Activated CD4-positive, alpha-beta T cell treated with anti-CD3 and anti-CD28 coated beads, Interleukin-2, Interleukin-6, amounts not matched to agents 100 ng/mL and 50 ng/mL, durations not matched to agents 16 hours and 8 hours (primary cell): ENCODE measurements at regions not wholly inside any gene's neighbourhood (a gene's known extent, or its start where the extent isn't known, plus 50 kb on each side); places are given as distances from the start of the nearest gene placed in this dataset.
"Not testable (repeated sequence)": the region's sequence is repeated elsewhere in the genome, so short reads cannot be mapped to it uniquely, and the experiment has no call there.

Experiments used
- DNase-seq: peaks from one replicate; pipeline ENCODE4 v3.0.0-alpha.2; 2020

DNA sequence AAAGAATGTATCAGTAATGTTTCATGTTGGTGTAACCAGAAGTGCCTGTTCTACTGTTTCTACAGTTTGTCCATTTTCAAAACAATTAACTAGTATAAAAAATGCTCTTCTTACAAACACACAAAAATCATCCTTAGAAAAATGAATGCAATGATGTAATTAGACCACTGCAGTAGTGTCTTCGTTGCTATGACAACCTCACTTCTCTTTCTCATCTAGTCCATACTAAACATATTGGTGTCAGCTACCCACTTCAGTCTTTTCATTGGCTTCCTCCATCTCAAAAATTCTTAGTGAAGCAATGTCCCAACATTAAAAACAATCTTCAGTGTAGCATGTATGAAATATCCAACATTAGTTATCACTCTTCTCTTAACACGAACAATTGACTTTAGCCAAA lies 1265.8 kb downstream of the REEP3 start:
- no peak for DNase-seq

DNA sequence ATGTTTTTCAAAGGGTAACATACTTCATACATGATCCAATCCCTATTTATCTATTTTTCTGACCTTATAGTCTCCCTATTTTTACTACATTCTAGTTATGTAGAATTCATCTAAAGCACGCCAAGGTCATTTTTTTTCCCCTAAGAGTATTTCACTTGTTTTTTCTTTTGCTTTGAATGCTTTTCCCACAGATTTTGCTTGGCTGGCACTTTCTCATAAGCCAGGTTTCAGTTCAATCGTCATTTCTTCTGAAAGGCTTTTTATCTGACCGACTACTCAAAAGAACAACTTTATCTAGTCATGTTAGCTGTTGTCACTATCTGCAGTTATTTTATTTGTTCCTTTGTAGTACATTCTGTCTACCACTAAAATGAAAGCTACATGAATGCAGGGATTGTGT lies 1274.6 kb downstream of the REEP3 start:
- DNase-seq: no peak

DNA sequence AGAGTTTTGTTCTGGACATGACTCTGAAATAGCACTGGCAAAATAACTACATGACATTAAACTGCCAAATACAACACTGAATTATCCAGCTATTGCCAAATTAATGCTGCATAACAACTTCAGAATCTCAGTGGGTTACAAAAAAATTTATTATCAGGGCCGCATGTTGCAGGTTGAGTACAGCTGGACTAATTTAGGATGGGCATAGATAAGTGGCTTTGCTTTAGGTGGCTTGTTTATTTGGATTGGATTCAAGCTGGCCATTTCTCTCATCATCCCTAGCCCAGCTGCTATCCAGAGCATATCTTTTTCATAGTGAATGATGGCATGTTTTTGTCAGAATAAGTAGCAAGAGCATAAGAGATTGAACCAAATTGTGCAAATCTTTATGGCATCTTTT lies 1277.1 kb downstream of the REEP3 start:
- DNase-seq: no peak

DNA sequence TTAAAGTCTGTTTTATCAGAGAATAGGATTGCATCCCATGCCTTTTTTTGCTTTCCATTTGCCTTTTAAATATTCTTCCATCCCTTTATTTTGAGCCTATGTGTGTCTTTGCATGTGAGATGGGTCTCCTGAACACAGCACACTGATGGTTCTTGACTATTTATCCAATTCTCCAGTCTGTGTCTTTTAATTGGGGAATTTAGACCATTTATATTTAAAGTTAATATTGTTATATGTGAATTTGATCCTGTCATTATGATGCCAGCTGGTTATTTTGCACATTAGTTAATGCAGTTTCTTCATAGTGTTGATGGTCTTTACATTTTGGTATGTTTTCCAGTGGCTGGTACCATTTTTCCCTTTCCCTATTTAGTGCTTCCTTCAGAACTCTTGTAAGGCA lies 1287.0 kb downstream of the REEP3 start:
- DNase-seq: not testable (repeated sequence)

DNA sequence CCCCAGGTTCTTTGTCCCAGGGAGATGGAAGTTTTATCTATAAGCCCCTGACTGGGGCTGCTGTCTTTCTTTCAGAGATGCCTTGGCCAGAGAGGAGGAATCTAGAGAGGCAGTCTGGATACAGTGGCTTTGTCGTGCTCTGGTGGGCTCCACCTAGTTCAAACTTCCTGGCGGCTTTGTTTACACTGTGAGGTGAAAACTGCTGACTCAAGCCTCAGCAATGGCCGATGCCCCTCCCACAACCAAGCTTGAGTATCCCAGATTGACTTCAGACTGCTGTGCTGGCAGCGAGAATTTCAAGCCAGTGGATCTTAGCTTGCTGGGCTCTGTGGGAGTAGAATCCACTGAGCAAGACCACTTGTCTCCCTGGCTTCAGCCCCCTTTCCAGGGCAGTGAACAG lies 1288.8 kb downstream of the REEP3 start:
- not testable (repeated sequence) for DNase-seq

DNA sequence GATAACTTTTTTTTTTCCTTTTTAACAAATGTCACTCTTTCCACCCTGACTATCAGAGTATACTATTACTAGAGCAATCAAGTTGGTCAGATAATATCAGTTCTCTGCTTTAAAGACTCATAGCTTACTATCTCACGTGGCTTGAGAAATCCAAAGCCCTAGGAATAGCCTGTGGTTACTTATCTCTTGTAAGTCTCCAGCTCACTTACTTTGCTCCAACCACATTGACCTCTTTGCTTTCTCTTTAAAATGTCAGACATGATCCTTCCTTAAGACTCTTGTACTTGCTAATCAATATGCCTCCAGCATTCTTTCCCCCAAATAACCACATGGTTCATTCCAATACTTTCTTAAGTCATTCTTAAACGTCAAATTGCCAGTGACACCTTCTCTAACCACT lies 1292.2 kb downstream of the REEP3 start:
- no peak for DNase-seq

DNA sequence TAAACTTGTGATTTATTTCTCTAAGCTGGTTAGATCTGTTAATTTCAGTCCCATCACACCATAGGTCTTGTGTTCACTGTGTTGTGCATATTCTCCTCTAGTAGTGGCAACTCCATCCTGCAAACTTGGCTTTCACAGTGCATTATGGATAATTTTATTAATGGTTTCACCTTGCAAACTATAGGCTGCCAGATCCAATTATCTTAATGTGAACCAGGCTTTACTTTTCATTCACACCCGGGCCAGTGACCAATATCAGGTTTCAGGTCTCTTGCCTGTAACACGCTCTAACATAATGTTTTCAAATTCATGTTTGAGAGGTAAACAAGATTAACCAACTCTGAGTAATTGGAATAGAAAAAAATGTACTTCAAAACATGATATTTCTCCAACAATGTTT lies 1293.0 kb downstream of the REEP3 start:
- no peak for DNase-seq

DNA sequence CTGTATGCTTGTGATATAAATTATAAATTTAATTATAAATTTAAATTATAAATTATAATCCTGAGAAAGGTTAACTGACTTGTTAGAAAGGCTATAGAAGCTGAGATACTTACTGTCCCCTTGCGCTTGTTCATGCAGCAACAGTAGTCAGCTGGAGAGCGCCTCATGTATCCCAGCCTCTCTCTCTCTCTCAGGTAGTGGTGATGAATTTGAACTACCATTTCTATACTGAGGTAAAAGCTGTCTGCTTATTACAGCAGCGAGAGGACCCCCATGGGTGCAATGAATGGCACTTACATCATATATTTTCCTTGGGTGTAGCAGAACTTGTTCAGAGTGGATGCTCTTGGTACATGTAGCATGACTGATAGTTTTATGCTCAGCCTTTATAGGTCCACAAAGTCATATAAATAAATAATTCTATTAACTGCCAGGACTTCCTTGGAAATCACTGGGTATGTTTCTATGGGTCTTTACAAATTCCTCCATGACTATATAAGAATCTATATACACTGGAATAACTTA lies 1308.7 kb downstream of the REEP3 start:
- DNase-seq: no peak

DNA sequence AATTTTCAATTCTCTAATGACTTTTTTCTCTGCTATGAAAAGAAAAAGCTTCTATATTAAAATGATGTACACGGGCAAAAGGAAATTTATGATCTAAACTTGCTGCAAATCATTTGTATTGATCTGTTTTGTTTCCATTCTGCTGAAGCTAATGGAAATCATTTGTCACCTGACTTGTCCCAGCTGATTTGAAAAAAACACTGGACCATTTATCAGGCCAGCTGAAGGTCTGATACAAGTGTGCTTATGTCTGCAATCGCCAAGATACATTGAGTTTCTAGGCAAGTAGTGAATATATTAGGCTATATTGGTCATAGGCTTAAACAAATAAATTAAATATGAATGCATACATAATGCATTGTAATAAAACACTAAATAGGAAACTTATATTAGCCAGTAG lies 1309.7 kb downstream of the REEP3 start:
- DNase-seq: no peak

DNA sequence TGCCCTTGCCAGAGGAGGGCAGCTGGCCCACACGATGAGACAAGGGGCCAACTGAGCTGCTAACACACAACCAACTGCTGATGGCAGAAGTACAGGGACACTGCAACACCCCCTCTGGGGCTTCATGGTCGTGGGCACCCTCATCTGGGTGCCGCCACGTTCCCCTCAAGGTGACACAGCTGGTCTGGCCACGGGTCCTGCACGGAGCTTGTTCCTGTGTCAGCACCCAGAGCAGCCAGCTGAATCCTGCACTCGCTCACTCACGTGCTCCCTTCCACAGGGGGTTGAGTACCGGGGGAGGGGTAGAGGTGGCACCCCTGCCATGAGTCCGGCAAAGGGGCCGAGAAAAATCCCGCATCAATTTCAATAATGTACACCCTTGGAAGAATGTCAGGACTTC lies 1319.1 kb downstream of the REEP3 start:
- DNase-seq: no peak

DNA sequence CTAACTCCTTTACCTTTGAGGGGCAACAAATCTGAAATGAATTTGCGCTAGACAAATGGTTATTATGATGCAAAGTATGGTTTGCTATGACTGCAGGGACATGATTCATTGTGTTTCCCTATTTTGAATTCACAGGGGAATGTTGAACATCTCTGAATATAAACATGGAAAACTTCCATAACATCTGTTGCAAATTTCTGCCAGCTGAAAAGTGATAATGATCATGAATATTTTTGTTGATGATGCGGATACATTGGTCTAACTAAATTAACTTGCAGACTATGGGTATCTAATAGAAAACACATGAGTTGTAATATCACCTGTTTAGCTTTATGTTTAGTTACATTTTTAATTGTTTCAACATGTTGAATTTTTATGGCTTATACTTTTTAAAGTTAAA lies 1325.5 kb downstream of the REEP3 start:
- DNase-seq: no peak

DNA sequence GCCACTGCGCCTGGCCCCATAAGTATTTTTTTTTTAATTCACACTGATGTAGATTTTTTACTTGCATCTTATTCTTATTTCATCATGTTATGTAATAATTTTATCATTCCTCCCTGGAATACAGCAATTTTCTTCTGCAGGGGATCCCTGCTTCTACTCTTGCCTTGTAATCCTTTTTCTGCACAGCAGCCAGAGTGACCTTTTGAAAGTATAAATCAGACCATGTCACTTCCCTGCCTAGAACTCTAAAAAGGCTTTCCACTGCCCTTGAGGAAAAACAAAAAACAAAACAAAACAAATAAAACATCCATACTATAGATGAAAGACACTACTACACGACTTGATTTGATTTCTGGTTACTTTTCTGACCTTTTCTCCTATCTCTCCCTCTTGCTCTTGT lies 1334.7 kb downstream of the REEP3 start:
- no peak for DNase-seq

DNA sequence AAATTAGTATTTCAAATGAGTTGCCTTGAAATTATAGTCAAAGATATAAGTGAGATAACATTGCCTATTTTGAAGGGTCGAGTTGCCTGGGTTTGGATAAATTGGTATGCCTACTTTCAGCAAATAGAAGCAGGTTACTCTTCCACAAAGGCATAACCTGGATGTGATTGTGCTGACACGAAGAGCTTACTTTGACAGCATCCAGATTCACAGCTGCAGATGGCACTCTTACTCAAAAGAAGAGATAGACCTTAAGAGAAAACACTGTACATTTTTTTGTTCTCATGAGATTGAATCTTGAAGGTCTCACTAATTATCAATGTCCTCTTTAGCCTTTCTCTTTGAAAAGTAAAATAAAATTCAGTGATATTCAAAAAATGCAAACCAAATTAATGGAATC lies 1338.7 kb downstream of the REEP3 start:
- no peak for DNase-seq

DNA sequence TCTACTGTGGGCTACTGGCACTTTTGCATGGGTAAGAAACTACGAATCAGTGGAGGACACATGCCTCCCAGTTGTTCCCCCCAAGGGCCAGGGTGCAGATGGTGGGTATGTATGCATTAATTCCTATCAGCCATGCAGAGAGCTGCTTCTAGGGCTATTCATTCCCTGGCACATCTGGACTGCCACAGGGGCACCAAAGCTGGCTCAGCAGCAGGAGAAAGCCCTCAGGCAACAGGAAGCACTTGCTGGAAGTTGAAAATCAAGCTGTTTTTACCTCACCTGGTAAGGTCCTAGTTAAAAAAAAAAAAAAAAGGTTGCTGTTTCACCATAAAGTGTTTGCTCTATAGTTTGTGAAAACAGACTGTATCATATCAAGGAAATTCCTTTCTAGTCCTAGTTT lies 1342.6 kb downstream of the REEP3 start:
- DNase-seq: no peak

DNA sequence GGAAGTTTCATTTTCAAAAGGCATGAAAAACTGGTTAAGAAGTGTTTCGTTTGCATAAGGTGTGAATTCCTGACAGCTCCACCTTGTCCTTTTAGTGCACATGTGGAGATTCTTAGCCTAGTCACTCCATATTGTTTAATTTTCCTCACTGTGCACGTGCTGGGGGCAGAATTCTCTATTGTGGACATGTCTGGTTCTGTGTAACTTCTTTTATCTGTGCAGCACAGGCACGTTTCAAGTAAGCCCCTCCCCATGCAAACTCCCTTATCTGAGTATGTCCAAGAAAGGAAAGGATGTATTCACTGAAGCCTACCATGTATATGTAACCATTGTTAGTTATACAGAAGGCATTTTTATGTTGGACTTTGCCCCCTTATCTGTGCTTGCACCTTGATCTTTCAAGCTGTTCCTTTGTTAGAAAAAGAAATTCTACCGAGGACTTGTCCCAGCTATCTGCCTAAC lies 1346.3 kb downstream of the REEP3 start:
- no peak for DNase-seq

DNA sequence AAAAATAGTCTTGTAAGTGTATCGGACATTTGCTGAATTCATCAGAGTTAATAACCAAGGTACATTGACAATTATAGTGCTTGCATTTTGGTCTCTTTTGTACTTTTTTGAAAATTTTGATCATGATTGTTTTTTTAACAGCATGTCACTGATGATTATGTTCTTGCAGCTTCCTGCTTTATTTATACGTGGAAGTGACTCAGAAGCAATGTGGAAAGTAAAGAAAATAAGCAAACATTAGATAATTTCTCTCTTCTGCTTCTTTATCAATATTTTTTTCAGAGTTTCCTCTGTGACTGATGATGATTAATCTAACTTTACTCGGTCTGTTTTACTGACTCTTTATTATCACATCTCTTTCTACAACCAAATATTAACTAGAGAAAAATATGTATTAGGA lies 1351.9 kb downstream of the REEP3 start:
- no peak for DNase-seq

DNA sequence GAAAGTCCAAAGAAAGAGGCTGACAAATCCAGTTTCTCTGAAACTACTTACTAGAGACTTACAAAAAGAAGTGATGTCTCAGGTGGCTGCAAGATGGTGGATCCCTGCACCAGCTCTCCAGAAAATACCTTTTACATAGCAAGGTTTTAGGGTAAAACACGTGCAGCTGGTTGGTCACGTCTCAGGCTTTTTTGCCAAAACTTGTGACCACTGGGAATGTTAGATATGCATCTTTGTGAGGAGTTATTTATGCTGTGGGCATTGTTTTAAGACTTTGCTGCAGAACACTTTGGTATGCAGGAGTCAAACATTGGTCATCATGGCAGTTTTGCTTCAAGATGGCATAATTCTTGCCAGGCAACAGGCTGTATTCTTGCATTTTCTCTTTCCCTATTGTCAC lies 1352.8 kb downstream of the REEP3 start:
- DNase-seq: no peak

DNA sequence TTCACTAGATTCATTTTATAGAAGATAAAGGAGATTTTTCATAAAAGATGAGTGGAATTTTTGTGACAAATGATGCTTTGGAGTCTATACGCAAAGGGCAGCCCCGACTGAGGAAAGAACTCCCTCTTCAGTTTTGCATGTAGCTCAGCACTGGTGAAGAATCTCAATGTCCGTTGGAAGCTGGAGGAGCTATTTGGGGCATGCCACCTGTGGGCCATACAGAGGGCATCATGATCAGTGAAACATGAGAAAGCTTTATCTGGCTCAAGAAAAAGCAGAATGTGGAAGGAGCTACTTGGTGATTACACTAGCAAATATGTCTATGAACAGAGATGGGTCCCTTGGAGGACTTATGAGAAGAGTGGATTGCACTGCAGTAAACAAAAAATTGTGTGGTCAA lies 1359.3 kb downstream of the REEP3 start:
- DNase-seq: no peak

DNA sequence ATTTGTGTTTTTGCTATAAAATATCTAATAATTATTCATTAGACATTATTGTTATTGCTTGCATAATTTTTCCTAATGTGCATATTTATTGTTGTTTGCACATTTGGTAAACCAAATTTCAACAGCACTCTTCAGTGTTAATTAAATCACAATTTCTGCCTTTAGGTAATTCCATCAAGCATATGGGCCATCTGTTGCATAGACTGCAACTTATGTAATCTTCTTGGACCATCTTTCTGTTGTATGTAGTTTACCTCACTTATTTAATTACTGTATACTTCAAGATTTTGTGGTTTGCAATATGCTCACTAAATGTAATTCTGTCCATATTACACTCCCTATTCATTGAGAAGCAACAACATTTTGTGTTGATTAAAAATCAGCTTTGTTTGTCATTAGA lies 1360.1 kb downstream of the REEP3 start:
- DNase-seq: no peak

DNA sequence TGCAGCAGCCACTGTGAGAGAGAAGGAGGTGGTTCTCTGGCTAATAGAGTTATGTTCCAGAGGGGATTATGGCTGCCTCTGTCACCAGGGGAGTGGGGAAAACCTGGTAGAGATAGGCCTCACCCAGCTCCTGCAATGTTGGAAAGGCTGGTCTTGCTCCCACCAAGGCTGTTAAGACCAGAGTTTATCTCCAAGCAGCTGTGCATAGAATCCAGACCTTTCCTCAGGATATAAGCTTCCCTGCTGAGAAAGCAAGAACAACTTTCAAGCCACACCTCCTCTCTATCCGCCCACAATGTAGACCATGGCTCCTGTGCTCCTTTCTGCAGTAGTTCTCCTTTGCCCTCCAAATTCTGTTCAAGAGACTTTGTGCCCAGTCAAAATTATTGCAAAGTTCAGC lies 1375.4 kb downstream of the REEP3 start:
- no peak for DNase-seq

DNA sequence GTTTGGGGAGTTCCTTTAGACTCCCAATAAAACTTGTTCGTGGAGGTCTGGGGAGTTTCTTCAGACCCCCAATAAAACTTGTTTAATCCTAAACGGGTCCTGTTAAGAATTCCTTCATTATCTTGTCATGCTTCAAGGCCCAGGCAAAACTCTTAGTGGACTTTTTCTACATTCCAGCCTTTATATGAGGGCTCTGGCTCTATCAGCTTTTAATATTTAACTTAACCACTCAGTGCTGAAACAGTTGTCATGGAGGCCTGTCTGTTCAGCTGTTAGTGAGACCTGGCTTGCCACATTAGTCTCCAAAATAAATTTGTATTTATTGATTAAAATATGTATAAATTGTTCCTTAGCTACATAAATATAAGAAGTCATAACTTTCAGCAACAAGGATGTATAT lies 1385.1 kb downstream of the REEP3 start:
- not testable (repeated sequence) for DNase-seq

DNA sequence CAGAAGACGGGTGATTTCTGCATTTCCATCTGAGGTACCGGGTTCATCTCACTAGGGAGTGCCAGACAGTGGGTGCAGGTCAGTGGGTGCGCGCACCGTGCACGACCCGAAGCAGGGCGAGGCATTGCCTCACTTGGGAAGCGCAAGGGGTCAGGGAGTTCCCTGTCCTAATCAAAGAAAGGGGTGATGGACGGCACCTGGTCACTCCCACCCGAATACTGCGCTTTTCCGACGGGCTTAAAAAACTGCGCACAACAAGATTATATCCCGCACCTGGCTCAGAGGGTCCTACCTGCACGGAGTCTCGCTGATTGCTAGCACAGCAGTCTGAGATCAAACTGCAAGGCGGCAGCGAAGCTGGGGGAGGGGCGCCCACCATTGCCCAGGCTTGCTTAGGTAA lies 1403.1 kb downstream of the REEP3 start:
- not testable (repeated sequence) for DNase-seq

DNA sequence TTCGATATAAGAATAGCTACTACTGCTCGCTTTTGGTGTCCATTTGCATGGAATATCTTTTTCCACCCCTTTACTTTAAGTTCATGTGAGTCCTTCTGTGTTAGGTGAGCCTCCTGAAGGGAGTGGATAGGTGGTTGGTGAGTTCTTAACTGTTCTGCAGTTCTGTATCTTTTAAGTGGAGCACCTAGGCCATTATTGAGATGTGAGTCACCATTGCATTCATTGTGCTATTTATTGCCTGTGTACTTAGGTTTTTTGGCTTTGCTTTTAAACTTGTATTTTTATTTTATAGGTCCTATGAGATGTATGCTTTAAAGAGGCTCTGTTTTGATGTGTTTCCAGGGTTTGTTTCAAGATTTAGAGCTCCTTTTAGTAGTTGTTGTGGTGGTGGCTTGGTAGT lies 1430.8 kb downstream of the REEP3 start:
- DNase-seq: no peak

DNA sequence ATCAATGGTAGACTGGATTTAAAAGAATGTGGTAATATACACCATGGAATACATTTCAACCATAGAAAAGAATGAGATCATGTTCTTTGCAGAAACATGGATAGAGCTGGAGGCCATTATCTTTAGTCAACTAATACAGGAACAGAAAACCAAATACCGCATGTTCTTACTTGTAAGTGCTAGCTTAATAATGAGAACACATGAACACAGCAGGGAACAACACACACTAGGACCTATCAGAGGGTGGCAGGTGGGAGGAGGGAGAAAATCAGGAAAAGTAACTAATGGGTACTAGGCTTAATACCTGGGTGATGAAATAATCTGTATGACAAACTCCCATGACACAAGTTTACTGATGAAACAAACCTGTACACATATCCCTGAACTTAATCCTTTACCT lies 1435.2 kb downstream of the REEP3 start:
- no peak for DNase-seq

DNA sequence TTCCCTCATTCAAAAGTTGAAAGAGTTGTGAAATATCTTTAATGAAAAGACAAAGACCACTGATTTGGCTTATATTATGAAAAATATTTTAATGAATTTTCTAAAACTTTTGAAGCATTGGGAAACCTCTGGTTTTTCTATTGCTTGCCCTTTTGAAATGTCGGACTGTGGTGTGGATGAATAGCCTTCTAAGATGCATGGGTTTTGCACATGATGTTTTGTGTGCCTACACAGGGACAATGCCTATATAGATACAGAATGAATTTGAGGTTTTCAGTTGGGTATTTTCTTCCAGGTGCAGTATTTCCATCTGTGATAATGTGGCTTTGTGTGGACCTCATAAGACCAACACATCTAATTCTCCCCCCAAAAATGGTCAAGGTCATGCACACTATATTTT lies 1437.9 kb downstream of the REEP3 start:
- DNase-seq: no peak

DNA sequence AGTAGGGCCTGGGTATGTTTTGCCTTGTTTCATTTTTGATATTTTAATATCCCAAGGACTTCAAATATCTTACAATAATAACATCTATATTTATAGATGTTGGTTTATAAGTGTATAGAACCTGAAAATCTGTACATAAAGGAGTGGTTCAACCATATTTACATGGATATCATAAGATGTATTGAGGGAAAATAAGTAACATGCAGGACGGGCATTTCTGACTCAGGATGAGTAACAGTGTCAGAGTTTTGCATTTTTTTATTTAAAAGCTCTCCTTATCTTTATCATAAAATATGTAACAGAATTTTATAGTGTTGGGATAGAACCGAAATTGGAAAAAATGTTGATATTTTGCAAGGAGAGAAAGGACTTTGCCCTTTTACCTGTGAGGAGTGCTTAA lies 1438.7 kb downstream of the REEP3 start:
- no peak for DNase-seq
